ENCODE measurements at regions not wholly inside any gene's neighbourhood (a gene's known extent, or its start where the extent isn't known, plus 50 kb on each side); places are given as distances from the start of the nearest gene placed in this dataset.

GRCh38 chr2:71846669-71847291 lies 300.9 kb downstream of the CYP26B1 start:
- ChIA-PET CTCF (no interaction called here), POLR2A (no interaction called here)
- Histone ChIP-seq H3K4me1 (ENCODE audit: control insufficient read depth in 1 of 2, extremely low read depth in 1 of 2, insufficient read depth in 2 of 2, low read length in 2 of 2) (no peaks in the 10 kb centered on the region), H3K36me3 (ENCODE audit: control insufficient read depth in 2 of 2, extremely low read depth in 1 of 2, insufficient read depth in 1 of 2, low read length in 1 of 2) (no peaks in the 10 kb centered on the region), H3K4me3 (ENCODE audit: control insufficient read depth in 1 of 2, extremely low read depth in 1 of 2, low read length in 1 of 2) (no peak overlapping the region), H3K27ac (ENCODE audit: low read length) (no peak overlapping the region), H3K27me3 (replicated peaks in 1 of 2; ENCODE audit: control insufficient read depth in 2 of 2, extremely low read depth in 1 of 2, insufficient read depth in 2 of 2, low read length in 1 of 2) (peaks cover 0 to 13% of the 10 kb centered on the region in 2 experiments), H3K9me3 (no peaks in the 10 kb centered on the region)
- no peak for ATAC-seq (replicated peaks in 1 of 4)
- 80% methylated on average over 1 of the region's 3 CpGs for WGBS (ENCODE audit: insufficient coverage)
- Mint-ChIP-seq H3K9me3 (no peaks in the 10 kb centered on the region), H3K4me1 (no peaks in the 10 kb centered on the region), H3K27ac (no peak overlapping the region), H3K27me3 (peaks cover 4 to 6% of the 10 kb centered on the region in 2 donors), H3K36me3 (no peaks in the 10 kb centered on the region), H3K4me3 (no peak overlapping the region)
- DNase-seq = no peak

GRCh38 chr2:71846072-71846471 lies 301.6 kb downstream of the CYP26B1 start:
- ChIA-PET CTCF (no interaction called here), POLR2A (no interaction called here)
- Histone ChIP-seq H3K27me3 (replicated peaks in 1 of 2; ENCODE audit: control insufficient read depth in 2 of 2, extremely low read depth in 1 of 2, insufficient read depth in 2 of 2, low read length in 1 of 2) (peaks cover 0 to 9% of the 10 kb centered on the region in 2 experiments), H3K9me3 (no peaks in the 10 kb centered on the region), H3K4me1 (ENCODE audit: control insufficient read depth in 1 of 2, extremely low read depth in 1 of 2, insufficient read depth in 2 of 2, low read length in 2 of 2) (no peaks in the 10 kb centered on the region), H3K27ac (ENCODE audit: low read length) (no peak overlapping the region), H3K4me3 (ENCODE audit: control insufficient read depth in 1 of 2, extremely low read depth in 1 of 2, low read length in 1 of 2) (no peak overlapping the region), H3K36me3 (ENCODE audit: control insufficient read depth in 2 of 2, extremely low read depth in 1 of 2, insufficient read depth in 1 of 2, low read length in 1 of 2) (no peaks in the 10 kb centered on the region)
- H3K4me3 Mint-ChIP-seq = no peak overlapping the region
- peaks cover 2 to 10% of the 10 kb centered on the region in 2 donors for H3K27me3 Mint-ChIP-seq
- ATAC-seq (replicated peaks in 1 of 4) = no peak
- H3K4me1 Mint-ChIP-seq = no peaks in the 10 kb centered on the region
- DNase-seq = no peak
- no peaks in the 10 kb centered on the region for H3K36me3 Mint-ChIP-seq
- WGBS (ENCODE audit: insufficient coverage) = no CpG with 5 or more reads among the region's 2 CpGs
- H3K9me3 Mint-ChIP-seq = no peaks in the 10 kb centered on the region
- no peak overlapping the region for H3K27ac Mint-ChIP-seq

- no peak for DNase-seq
- CTCF ChIA-PET = no interaction called here
- ATAC-seq (replicated peaks in 1 of 4) = no peak
- 86% methylated on average over 1 of the region's 4 CpGs for WGBS (ENCODE audit: insufficient coverage)
- Histone ChIP-seq H3K36me3 (ENCODE audit: control insufficient read depth in 2 of 2, extremely low read depth in 1 of 2, insufficient read depth in 1 of 2, low read length in 1 of 2) (no peaks in the 10 kb centered on the region), H3K4me3 (ENCODE audit: control insufficient read depth in 1 of 2, extremely low read depth in 1 of 2, low read length in 1 of 2) (no peak overlapping the region), H3K27me3 (replicated peaks in 1 of 2; ENCODE audit: control insufficient read depth in 2 of 2, extremely low read depth in 1 of 2, insufficient read depth in 2 of 2, low read length in 1 of 2) (peaks cover 0 to 9% of the 10 kb centered on the region in 2 experiments), H3K9me3 (no peaks in the 10 kb centered on the region), H3K27ac (ENCODE audit: low read length) (no peak overlapping the region), H3K4me1 (ENCODE audit: control insufficient read depth in 1 of 2, extremely low read depth in 1 of 2, insufficient read depth in 2 of 2, low read length in 2 of 2) (no peaks in the 10 kb centered on the region)
- H3K4me1 Mint-ChIP-seq = no peaks in the 10 kb centered on the region
- no peaks in the 10 kb centered on the region for H3K9me3 Mint-ChIP-seq
- H3K27me3 Mint-ChIP-seq = peaks cover 0 to 7% of the 10 kb centered on the region in 2 donors
- POLR2A ChIA-PET = no interaction called here
- no peak overlapping the region for H3K4me3 Mint-ChIP-seq
- H3K27ac Mint-ChIP-seq = no peak overlapping the region
- H3K36me3 Mint-ChIP-seq = no peaks in the 10 kb centered on the region
Observed at GRCh38 chr2:71844967-71845366, 302.7 kb downstream of the CYP26B1 start.

- Histone ChIP-seq H3K4me1 (ENCODE audit: control insufficient read depth in 1 of 2, extremely low read depth in 1 of 2, insufficient read depth in 2 of 2, low read length in 2 of 2) (no peaks in the 10 kb centered on the region), H3K9me3 (no peaks in the 10 kb centered on the region), H3K4me3 (ENCODE audit: control insufficient read depth in 1 of 2, extremely low read depth in 1 of 2, low read length in 1 of 2) (no peak overlapping the region), H3K27ac (ENCODE audit: low read length) (no peak overlapping the region), H3K36me3 (ENCODE audit: control insufficient read depth in 2 of 2, extremely low read depth in 1 of 2, insufficient read depth in 1 of 2, low read length in 1 of 2) (no peaks in the 10 kb centered on the region), H3K27me3 (replicated peaks in 1 of 2; ENCODE audit: control insufficient read depth in 2 of 2, extremely low read depth in 1 of 2, insufficient read depth in 2 of 2, low read length in 1 of 2) (peaks cover 0 to 9% of the 10 kb centered on the region in 2 experiments)
- H3K27ac Mint-ChIP-seq = no peak overlapping the region
- no peaks in the 10 kb centered on the region for H3K9me3 Mint-ChIP-seq
- DNase-seq (no peak), ATAC-seq (replicated peaks in 1 of 4) (no peak)
- POLR2A ChIA-PET = no interaction called here
- H3K4me1 Mint-ChIP-seq = no peaks in the 10 kb centered on the region
- WGBS (ENCODE audit: insufficient coverage) = 60% methylated on average over 1 of the region's 3 CpGs
- CTCF ChIA-PET = no interaction called here
- peaks cover 0 to 7% of the 10 kb centered on the region in 2 donors for H3K27me3 Mint-ChIP-seq
- H3K36me3 Mint-ChIP-seq = no peaks in the 10 kb centered on the region
- no peak overlapping the region for H3K4me3 Mint-ChIP-seq
Observed at GRCh38 chr2:71843391-71843850, 304.2 kb downstream of the CYP26B1 start.

- WGBS (ENCODE audit: insufficient coverage) = 78% methylated on average over 3 of the region's 4 CpGs
- Mint-ChIP-seq H3K4me3 (no peak overlapping the region), H3K36me3 (no peaks in the 10 kb centered on the region), H3K9me3 (no peaks in the 10 kb centered on the region), H3K27ac (no peak overlapping the region), H3K27me3 (peaks cover 0 to 7% of the 10 kb centered on the region in 2 donors), H3K4me1 (no peaks in the 10 kb centered on the region)
- H3K36me3 ChIP-seq (ENCODE audit: control insufficient read depth in 2 of 2, extremely low read depth in 1 of 2, insufficient read depth in 1 of 2, low read length in 1 of 2) = no peaks in the 10 kb centered on the region
- ChIA-PET POLR2A (no interaction called here), CTCF (no interaction called here)
- DNase-seq (no peak), ATAC-seq (replicated peaks in 1 of 4) (no peak)
- no peaks in the 10 kb centered on the region for H3K4me1 ChIP-seq (ENCODE audit: control insufficient read depth in 1 of 2, extremely low read depth in 1 of 2, insufficient read depth in 2 of 2, low read length in 2 of 2)
- peaks cover 0 to 9% of the 10 kb centered on the region in 2 experiments for H3K27me3 ChIP-seq (replicated peaks in 1 of 2; ENCODE audit: control insufficient read depth in 2 of 2, extremely low read depth in 1 of 2, insufficient read depth in 2 of 2, low read length in 1 of 2)
- no peak overlapping the region for H3K27ac ChIP-seq (ENCODE audit: low read length)
- no peak overlapping the region for H3K4me3 ChIP-seq (ENCODE audit: control insufficient read depth in 1 of 2, extremely low read depth in 1 of 2, low read length in 1 of 2)
- H3K9me3 ChIP-seq = no peaks in the 10 kb centered on the region
Observed at GRCh38 chr2:71842744-71843143, 304.9 kb downstream of the CYP26B1 start.

GRCh38 chr2:71839826-71840225 lies 307.8 kb downstream of the CYP26B1 start:
- ChIA-PET CTCF (no interaction called here), POLR2A (no interaction called here)
- Mint-ChIP-seq H3K27me3 (peaks cover 0 to 11% of the 10 kb centered on the region in 2 donors), H3K4me3 (no peak overlapping the region), H3K9me3 (no peaks in the 10 kb centered on the region), H3K4me1 (no peaks in the 10 kb centered on the region), H3K36me3 (no peaks in the 10 kb centered on the region), H3K27ac (no peak overlapping the region)
- Histone ChIP-seq H3K4me3 (ENCODE audit: control insufficient read depth in 1 of 2, extremely low read depth in 1 of 2, low read length in 1 of 2) (no peak overlapping the region), H3K4me1 (ENCODE audit: control insufficient read depth in 1 of 2, extremely low read depth in 1 of 2, insufficient read depth in 2 of 2, low read length in 2 of 2) (no peaks in the 10 kb centered on the region), H3K36me3 (ENCODE audit: control insufficient read depth in 2 of 2, extremely low read depth in 1 of 2, insufficient read depth in 1 of 2, low read length in 1 of 2) (no peaks in the 10 kb centered on the region), H3K27me3 (replicated peaks in 1 of 2; ENCODE audit: control insufficient read depth in 2 of 2, extremely low read depth in 1 of 2, insufficient read depth in 2 of 2, low read length in 1 of 2) (peaks cover 0 to 9% of the 10 kb centered on the region in 2 experiments), H3K9me3 (no peaks in the 10 kb centered on the region), H3K27ac (ENCODE audit: low read length) (no peak overlapping the region)
- no peak for ATAC-seq (replicated peaks in 1 of 4)
- WGBS (ENCODE audit: insufficient coverage) = no CpG with 5 or more reads among the region's 2 CpGs
- DNase-seq = no peak

GRCh38 chr2:71834796-71835195 lies 312.9 kb downstream of the CYP26B1 start:
- Histone ChIP-seq H3K4me1 (ENCODE audit: control insufficient read depth in 1 of 2, extremely low read depth in 1 of 2, insufficient read depth in 2 of 2, low read length in 2 of 2) (no peaks in the 10 kb centered on the region), H3K27ac (ENCODE audit: low read length) (no peak overlapping the region), H3K36me3 (ENCODE audit: control insufficient read depth in 2 of 2, extremely low read depth in 1 of 2, insufficient read depth in 1 of 2, low read length in 1 of 2) (no peaks in the 10 kb centered on the region), H3K4me3 (ENCODE audit: control insufficient read depth in 1 of 2, extremely low read depth in 1 of 2, low read length in 1 of 2) (no peak overlapping the region), H3K27me3 (replicated peaks in 1 of 2; ENCODE audit: control insufficient read depth in 2 of 2, extremely low read depth in 1 of 2, insufficient read depth in 2 of 2, low read length in 1 of 2) (peaks cover 0 to 17% of the 10 kb centered on the region in 2 experiments), H3K9me3 (no peaks in the 10 kb centered on the region)
- Mint-ChIP-seq H3K4me3 (no peak overlapping the region), H3K9me3 (no peaks in the 10 kb centered on the region), H3K36me3 (no peaks in the 10 kb centered on the region), H3K27me3 (peaks cover 8% of the 10 kb centered on the region in 2 donors), H3K27ac (no peak overlapping the region), H3K4me1 (no peaks in the 10 kb centered on the region)
- ChIA-PET POLR2A (no interaction called here), CTCF (no interaction called here)
- 100% methylated on average over 1 of the region's 2 CpGs for WGBS (ENCODE audit: insufficient coverage)
- ATAC-seq (replicated peaks in 1 of 4) (no peak), DNase-seq (no peak)

Data from T-cell (primary cell).